WTC11 (cell line): ENCODE measurements at regions not wholly inside any gene's neighbourhood (a gene's known extent, or its start where the extent isn't known, plus 50 kb on each side); places are given as distances from the start of the nearest gene placed in this dataset.

ENCODE experiments used
- ATAC-seq: fragments of 200-7000 bp; cut with Tn5 transposase; 2 replicates; pipeline ENCODE4 v1.10.0; 2021; ENCODE audit warnings: mild to moderate bottlenecking, moderate library complexity
- CTCF ChIA-PET: fragments of 300-600 bp; sonication (Branson Sonifier 250); formaldehyde crosslinking; loops from one replicate; lab custom pipeline; 2021; ENCODE audit warnings: antibody characterized with exemption; lab: Charles Lee
- POLR2A ChIA-PET: fragments of 350-600 bp; sonication (Branson Sonifier 250); formaldehyde crosslinking; loops from one replicate; lab custom pipeline; 2021; ENCODE audit warnings: antibody characterized with exemption; lab: Charles Lee
- DNase-seq: peaks from one replicate; pipeline ENCODE4 v3.0.0; 2021; ENCODE audit warnings: low spot score
- H3K27ac Mint-ChIP-seq: 2 replicates; pipeline ENCODE4 v1.8.0; 2021; ENCODE audit warnings: mixed read lengths
- H3K27me3 Mint-ChIP-seq: 2 replicates; pipeline ENCODE4 v1.8.0; 2021; ENCODE audit warnings: low read depth, mild to moderate bottlenecking, moderate library complexity, mixed read lengths
- H3K36me3 Mint-ChIP-seq: 2 replicates; pipeline ENCODE4 v1.8.0; 2021; ENCODE audit warnings: mixed read lengths
- H3K4me1 Mint-ChIP-seq: 2 replicates; pipeline ENCODE4 v1.8.0; 2022; ENCODE audit warnings: mixed read lengths
- H3K4me3 Mint-ChIP-seq: 2 replicates; pipeline ENCODE4 v1.8.0; 2021; ENCODE audit warnings: mild to moderate bottlenecking, moderate library complexity, mixed read lengths
- H3K9me3 Mint-ChIP-seq: 2 replicates; pipeline ENCODE4 v1.8.0; 2021; ENCODE audit warnings: mixed read lengths
- AFF4 ChIP-seq: sonication (generic); formaldehyde crosslinking; IDR thresholded peaks from 2 replicates; pipeline ENCODE4 v1.8.1; 2023; ENCODE audit warnings: mild to moderate bottlenecking, missing genetic modification reagents, borderline replicate concordance
- ATF2 ChIP-seq: sonication (generic); formaldehyde crosslinking; IDR thresholded peaks from 2 replicates; pipeline ENCODE4 v1.8.1; 2022; ENCODE audit warnings: low read depth, missing genetic modification reagents, borderline replicate concordance
- CREB1 ChIP-seq: sonication (generic); formaldehyde crosslinking; IDR thresholded peaks from 2 replicates; pipeline ENCODE4 v1.8.0; 2023; ENCODE audit warnings: mild to moderate bottlenecking, missing genetic modification reagents
- CREM ChIP-seq: sonication (generic); formaldehyde crosslinking; IDR thresholded peaks from 2 replicates; pipeline ENCODE4 v1.8.1; 2022; ENCODE audit warnings: mild to moderate bottlenecking, missing genetic modification reagents, moderate library complexity
- FOXP1 ChIP-seq: sonication (generic); formaldehyde crosslinking; IDR thresholded peaks from 2 replicates; pipeline ENCODE4 v1.8.0; 2022; ENCODE audit warnings: missing genetic modification reagents, mild to moderate bottlenecking, moderate library complexity, borderline replicate concordance
- GRHL2 ChIP-seq: fragments of 250-450 bp; sonication (Bioruptor Pico); IDR thresholded peaks from 2 replicates; pipeline ENCODE4 v1.8.0; 2022; ENCODE audit warnings: mild to moderate bottlenecking, moderate library complexity; ENCODE audit not compliant: insufficient replicate concordance, severe bottlenecking
- HMGXB4 ChIP-seq: sonication (generic); formaldehyde crosslinking; IDR thresholded peaks from 2 replicates; pipeline ENCODE4 v1.8.1; 2023; ENCODE audit warnings: mild to moderate bottlenecking, moderate library complexity, missing genetic modification reagents
- KAT7 ChIP-seq: sonication (generic); formaldehyde crosslinking; IDR thresholded peaks from 2 replicates; pipeline ENCODE4 v1.8.1; 2023; ENCODE audit warnings: missing genetic modification reagents, mild to moderate bottlenecking, borderline replicate concordance
- SMAD4 ChIP-seq: sonication (generic); formaldehyde crosslinking; IDR thresholded peaks from 2 replicates; pipeline ENCODE4 v1.8.0; 2022; ENCODE audit warnings: mild to moderate bottlenecking, missing genetic modification reagents
- TCF7 ChIP-seq: sonication (generic); formaldehyde crosslinking; IDR thresholded peaks from 2 replicates; pipeline ENCODE4 v1.8.0; 2022; ENCODE audit warnings: mild to moderate bottlenecking, low read depth, missing genetic modification reagents, moderate library complexity
- ZNF121 ChIP-seq: sonication (generic); formaldehyde crosslinking; IDR thresholded peaks from 2 replicates; pipeline ENCODE4 v1.8.0; 2023; ENCODE audit warnings: missing genetic modification reagents
- ZNF138 ChIP-seq: sonication (generic); formaldehyde crosslinking; conservative IDR thresholded peaks from 2 replicates; pipeline ENCODE4 v1.8.1; 2022; ENCODE audit warnings: mild to moderate bottlenecking, moderate library complexity, missing genetic modification reagents
- ZNF263 ChIP-seq: sonication (generic); formaldehyde crosslinking; IDR thresholded peaks from 2 replicates; pipeline ENCODE4 v1.8.1; 2022; ENCODE audit warnings: low read depth, mild to moderate bottlenecking, moderate library complexity, missing genetic modification reagents
- ZNF281 ChIP-seq: sonication (generic); formaldehyde crosslinking; IDR thresholded peaks from 2 replicates; pipeline ENCODE4 v1.8.0; 2023; ENCODE audit warnings: mild to moderate bottlenecking, missing genetic modification reagents
- TF ChIP-seq, protein P1 (sequence below): sonication (generic); formaldehyde crosslinking; conservative IDR thresholded peaks from 2 replicates; pipeline ENCODE4 v1.8.1; 2022; ENCODE audit warnings: mild to moderate bottlenecking, missing genetic modification reagents
- TF ChIP-seq, protein P2 (sequence below): sonication (generic); formaldehyde crosslinking; IDR thresholded peaks from 2 replicates; pipeline ENCODE4 v1.8.0; 2023; ENCODE audit warnings: missing genetic modification reagents, mild to moderate bottlenecking, borderline replicate concordance
- TF ChIP-seq, protein P3 (sequence below): fragments of 250-450 bp; sonication (Bioruptor Pico); IDR thresholded peaks from 2 replicates; pipeline ENCODE4 v2.1.2; 2022; ENCODE audit warnings: mild to moderate bottlenecking, moderate library complexity

- TF ChIP-seq FOXP1 (no peak), CREM (CRISPR knock-in tag) (no peak), ATF2 (CRISPR knock-in tag) (no peak), ZNF121 (CRISPR knock-in tag) (no peak), ZNF281 (CRISPR knock-in tag) (no peak)
These were observed 158.6 kb upstream of the AJAP1 start (continued) for GRCh38 chr1:4495809-4496208.

GRCh38 chr1:4500441-4500840, 154.0 kb upstream of the AJAP1 start:
- no peaks in the 10 kb centered on the region for H3K4me1 Mint-ChIP-seq
- H3K9me3 Mint-ChIP-seq: peaks cover 66% of the 10 kb centered on the region
- peaks cover 17% of the 10 kb centered on the region for H3K27me3 Mint-ChIP-seq
- no peak overlapping the region for H3K27ac Mint-ChIP-seq
- no peak for ATAC-seq
- TF ChIP-seq, protein P1, sequence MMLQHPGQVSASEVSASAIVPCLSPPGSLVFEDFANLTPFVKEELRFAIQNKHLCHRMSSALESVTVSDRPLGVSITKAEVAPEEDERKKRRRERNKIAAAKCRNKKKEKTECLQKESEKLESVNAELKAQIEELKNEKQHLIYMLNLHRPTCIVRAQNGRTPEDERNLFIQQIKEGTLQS (CRISPR knock-in tag): no peak
- no peak for DNase-seq
- ChIA-PET CTCF (no interaction called here), POLR2A (no interaction called here)
- H3K4me3 Mint-ChIP-seq: no peak overlapping the region
- peaks cover 58% of the 10 kb centered on the region for H3K36me3 Mint-ChIP-seq

DNA sequence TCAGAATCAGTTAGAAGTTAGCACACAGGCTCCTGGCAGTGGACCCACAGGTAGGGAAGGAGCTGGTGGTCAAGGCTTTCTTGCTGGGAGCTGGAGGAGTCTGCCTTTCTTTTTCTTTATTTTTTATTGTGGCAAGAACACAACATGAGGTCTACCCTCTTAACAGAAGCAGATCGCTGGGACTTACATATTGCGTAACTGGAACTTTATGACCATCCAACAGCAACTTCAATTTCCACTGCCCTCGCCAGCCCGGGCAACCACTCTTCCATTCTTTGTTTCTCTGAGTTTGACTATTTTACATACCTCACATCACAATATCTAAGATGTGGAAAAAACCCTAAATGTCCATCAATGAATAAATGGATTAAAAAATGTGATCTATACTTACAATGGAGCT, 147.8 kb upstream of the AJAP1 start:
- peaks cover 81% of the 10 kb centered on the region for H3K36me3 Mint-ChIP-seq
- DNase-seq (no peak), ATAC-seq (no peak)
- H3K9me3 Mint-ChIP-seq: peaks cover 91% of the 10 kb centered on the region
- no peak overlapping the region for H3K4me3 Mint-ChIP-seq
- H3K4me1 Mint-ChIP-seq: no peaks in the 10 kb centered on the region
- peaks cover 19% of the 10 kb centered on the region for H3K27me3 Mint-ChIP-seq
- ChIA-PET CTCF (no interaction called here), POLR2A (no interaction called here)
- no peak overlapping the region for H3K27ac Mint-ChIP-seq
- TF ChIP-seq ZNF138 (no peak), TCF7 (CRISPR knock-in tag) (no peak), GRHL2 (CRISPR knock-in tag) (no peak), AFF4 (no peak), HMGXB4 (no peak), ZNF121 (CRISPR knock-in tag) (no peak), KAT7 (CRISPR knock-in tag) (no peak), CREB1 (CRISPR knock-in tag) (no peak), ZNF263 (CRISPR knock-in tag) (no peak), SMAD4 (no peak)
- TF ChIP-seq, protein P2, sequence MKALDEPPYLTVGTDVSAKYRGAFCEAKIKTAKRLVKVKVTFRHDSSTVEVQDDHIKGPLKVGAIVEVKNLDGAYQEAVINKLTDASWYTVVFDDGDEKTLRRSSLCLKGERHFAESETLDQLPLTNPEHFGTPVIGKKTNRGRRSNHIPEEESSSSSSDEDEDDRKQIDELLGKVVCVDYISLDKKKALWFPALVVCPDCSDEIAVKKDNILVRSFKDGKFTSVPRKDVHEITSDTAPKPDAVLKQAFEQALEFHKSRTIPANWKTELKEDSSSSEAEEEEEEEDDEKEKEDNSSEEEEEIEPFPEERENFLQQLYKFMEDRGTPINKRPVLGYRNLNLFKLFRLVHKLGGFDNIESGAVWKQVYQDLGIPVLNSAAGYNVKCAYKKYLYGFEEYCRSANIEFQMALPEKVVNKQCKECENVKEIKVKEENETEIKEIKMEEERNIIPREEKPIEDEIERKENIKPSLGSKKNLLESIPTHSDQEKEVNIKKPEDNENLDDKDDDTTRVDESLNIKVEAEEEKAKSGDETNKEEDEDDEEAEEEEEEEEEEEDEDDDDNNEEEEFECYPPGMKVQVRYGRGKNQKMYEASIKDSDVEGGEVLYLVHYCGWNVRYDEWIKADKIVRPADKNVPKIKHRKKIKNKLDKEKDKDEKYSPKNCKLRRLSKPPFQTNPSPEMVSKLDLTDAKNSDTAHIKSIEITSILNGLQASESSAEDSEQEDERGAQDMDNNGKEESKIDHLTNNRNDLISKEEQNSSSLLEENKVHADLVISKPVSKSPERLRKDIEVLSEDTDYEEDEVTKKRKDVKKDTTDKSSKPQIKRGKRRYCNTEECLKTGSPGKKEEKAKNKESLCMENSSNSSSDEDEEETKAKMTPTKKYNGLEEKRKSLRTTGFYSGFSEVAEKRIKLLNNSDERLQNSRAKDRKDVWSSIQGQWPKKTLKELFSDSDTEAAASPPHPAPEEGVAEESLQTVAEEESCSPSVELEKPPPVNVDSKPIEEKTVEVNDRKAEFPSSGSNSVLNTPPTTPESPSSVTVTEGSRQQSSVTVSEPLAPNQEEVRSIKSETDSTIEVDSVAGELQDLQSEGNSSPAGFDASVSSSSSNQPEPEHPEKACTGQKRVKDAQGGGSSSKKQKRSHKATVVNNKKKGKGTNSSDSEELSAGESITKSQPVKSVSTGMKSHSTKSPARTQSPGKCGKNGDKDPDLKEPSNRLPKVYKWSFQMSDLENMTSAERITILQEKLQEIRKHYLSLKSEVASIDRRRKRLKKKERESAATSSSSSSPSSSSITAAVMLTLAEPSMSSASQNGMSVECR (CRISPR knock-in tag): no peak
- TF ChIP-seq, protein P3, sequence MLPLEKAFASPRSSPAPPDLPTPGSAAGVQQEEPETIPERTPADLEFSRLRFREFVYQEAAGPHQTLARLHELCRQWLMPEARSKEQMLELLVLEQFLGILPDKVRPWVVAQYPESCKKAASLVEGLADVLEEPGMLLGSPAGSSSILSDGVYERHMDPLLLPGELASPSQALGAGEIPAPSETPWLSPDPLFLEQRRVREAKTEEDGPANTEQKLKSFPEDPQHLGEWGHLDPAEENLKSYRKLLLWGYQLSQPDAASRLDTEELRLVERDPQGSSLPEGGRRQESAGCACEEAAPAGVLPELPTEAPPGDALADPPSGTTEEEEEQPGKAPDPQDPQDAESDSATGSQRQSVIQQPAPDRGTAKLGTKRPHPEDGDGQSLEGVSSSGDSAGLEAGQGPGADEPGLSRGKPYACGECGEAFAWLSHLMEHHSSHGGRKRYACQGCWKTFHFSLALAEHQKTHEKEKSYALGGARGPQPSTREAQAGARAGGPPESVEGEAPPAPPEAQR (CRISPR knock-in tag): no peak
